Kidney epithelial cell (primary cell): ENCODE measurements at regions not wholly inside any gene's neighbourhood (a gene's known extent, or its start where the extent isn't known, plus 50 kb on each side); places are given as distances from the start of the nearest gene placed in this dataset.

ENCODE experiments used
- DNase-seq: peaks from one replicate; pipeline ENCODE4 v3.0.0-alpha.2; 2010; ENCODE audit warnings: low read depth
- H3K27me3 ChIP-seq: 2 replicates; pipeline ENCODE4 v1.6.0; 2011; ENCODE audit warnings: low read length; ENCODE audit not compliant: control insufficient read depth, insufficient read depth
- H3K36me3 ChIP-seq: 2 replicates; pipeline ENCODE4 v1.5.1; 2011; ENCODE audit warnings: low read length; ENCODE audit not compliant: control insufficient read depth, insufficient read depth
- H3K4me3 ChIP-seq: 2 replicates; pipeline ENCODE4 v1.5.1; 2011; ENCODE audit warnings: low read depth, mild to moderate bottlenecking, control low read depth, low read length
- TF ChIP-seq, protein P1 (sequence below): IDR thresholded peaks from 2 replicates; pipeline ENCODE4 v1.5.1; 2011; ENCODE audit warnings: mild to moderate bottlenecking, moderate library complexity, low read length, control low read depth, inconsistent platforms; ENCODE audit not compliant: insufficient read depth, poor library complexity, severe bottlenecking

DNA sequence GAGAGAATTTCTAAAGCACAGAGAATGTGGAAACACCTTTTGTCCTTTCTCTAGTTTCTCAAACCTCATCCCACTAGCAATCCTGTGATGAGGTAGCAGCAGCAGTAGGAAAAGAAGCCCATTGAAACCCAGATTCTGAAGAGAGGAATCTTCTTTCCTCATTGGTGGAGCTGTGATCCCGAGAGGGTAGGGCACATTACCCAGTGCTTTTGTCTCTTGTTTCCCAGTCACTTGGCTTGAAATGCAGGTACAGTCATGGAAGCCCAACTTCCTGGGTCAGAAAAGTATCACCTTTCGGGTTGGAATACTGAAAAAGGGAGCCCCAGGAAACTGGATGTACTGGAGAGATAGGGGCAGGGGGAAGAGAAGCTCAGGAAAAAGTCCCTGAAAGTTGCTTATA, 417.4 kb downstream of the TBC1D32 start:
- no peak for DNase-seq
- H3K27me3 ChIP-seq: no peaks in the 10 kb centered on the region
- TF ChIP-seq, protein P1, sequence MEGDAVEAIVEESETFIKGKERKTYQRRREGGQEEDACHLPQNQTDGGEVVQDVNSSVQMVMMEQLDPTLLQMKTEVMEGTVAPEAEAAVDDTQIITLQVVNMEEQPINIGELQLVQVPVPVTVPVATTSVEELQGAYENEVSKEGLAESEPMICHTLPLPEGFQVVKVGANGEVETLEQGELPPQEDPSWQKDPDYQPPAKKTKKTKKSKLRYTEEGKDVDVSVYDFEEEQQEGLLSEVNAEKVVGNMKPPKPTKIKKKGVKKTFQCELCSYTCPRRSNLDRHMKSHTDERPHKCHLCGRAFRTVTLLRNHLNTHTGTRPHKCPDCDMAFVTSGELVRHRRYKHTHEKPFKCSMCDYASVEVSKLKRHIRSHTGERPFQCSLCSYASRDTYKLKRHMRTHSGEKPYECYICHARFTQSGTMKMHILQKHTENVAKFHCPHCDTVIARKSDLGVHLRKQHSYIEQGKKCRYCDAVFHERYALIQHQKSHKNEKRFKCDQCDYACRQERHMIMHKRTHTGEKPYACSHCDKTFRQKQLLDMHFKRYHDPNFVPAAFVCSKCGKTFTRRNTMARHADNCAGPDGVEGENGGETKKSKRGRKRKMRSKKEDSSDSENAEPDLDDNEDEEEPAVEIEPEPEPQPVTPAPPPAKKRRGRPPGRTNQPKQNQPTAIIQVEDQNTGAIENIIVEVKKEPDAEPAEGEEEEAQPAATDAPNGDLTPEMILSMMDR: no peak
- no peaks in the 10 kb centered on the region for H3K36me3 ChIP-seq
- no peak overlapping the region for H3K4me3 ChIP-seq

DNA sequence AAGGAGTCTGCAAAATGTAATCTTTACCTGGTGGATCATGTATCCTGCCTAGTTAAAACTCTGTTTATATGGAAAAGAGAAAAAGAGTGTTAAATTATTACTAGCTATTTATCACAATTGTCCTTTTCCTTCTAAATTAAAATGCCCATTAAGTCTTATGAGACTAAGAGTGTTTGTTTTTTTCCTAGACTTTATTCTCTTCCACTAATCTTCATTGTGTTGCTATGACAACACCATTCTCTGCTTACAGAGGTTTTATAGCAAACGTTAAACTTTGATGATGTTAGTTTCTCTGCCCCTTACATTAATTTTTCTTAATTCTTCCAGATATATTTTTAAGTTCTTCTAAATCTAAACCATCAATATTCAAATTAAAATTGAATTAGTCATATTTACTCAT, 420.8 kb downstream of the TBC1D32 start:
- Histone ChIP-seq H3K36me3 (no peaks in the 10 kb centered on the region), H3K4me3 (no peak overlapping the region), H3K27me3 (no peaks in the 10 kb centered on the region)
- TF ChIP-seq, protein P1: no peak
- no peak for DNase-seq

DNA sequence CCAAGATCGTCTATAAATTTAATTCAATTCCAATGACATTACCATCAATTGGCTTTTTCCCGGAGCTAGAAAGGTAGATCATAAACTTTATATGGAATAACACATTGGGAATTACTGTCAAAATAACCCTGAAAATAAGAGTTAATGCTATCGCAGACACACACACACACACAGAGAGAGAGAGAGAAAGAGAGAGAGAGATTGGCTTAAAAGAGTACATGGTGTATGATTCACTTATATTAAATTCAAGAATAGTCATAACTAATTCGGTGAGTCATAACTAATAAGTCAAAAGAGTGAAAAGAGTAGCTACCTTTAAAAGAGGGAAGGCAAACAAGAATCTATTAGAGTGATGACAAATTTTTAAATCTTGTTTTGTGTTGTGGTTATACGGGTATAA, 425.5 kb downstream of the TBC1D32 start:
- no peaks in the 10 kb centered on the region for H3K27me3 ChIP-seq
- H3K36me3 ChIP-seq: no peaks in the 10 kb centered on the region
- H3K4me3 ChIP-seq: no peak overlapping the region
- TF ChIP-seq, protein P1: no peak
- DNase-seq: no peak

DNA sequence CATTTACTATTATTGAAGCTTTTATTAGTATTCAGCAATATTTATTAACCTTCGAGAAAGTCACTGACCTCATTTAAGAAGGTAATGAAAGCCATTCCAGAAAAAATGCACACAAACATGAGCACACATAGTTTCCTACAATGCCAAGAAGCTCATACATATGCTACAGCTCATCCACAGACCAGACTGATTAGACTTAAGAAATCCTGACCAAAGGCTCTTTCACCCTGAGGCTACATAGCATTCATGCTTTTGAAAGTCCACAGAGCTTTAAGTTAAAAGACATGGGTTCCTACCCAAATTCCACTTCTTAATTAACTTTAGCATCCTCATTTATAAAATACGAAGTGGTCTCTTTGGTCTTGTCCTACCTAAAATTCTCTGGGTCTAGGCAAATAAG, 430.4 kb downstream of the TBC1D32 start:
- no peak overlapping the region for H3K4me3 ChIP-seq
- H3K36me3 ChIP-seq: no peaks in the 10 kb centered on the region
- no peaks in the 10 kb centered on the region for H3K27me3 ChIP-seq
- DNase-seq: no peak
- TF ChIP-seq, protein P1: no peak

DNA sequence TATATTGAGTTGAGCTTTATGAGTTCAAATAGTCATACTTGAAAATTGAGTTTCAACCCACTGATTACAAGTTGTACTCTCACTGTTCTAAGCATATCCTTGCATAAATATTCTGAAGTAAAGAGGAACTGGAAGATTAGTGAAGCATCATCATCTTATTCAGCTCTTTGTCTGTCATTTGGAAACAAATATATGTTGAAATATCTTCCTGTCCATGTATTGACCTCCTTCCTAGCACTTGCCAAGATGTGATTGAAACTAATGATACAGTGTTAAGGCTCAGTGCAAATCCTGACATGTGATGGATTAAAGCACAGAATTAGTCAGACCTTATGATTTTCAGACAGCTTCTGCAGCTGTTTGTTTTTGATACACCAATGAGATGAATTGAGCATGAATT, 434.3 kb downstream of the TBC1D32 start:
- no peak for DNase-seq

DNA sequence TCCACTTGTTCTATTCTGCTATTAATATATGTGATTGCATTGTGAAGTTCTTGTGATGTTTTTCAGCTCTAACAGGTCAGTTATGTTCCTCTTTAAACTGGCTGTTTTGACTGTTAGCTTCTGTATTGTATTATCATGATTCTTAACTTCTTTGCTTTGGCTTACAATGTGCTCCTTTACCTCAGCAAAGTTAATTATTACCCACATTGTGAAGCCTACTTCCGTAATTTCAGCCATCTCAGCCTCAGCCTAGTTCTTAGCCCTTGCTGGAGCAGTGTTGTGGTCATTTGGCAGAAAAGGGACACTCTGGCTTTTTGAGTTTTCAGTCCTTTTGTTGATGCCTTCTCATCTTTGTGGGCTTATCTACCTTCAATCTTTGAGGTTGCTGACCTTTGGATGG, 440.2 kb downstream of the TBC1D32 start:
- TF ChIP-seq, protein P1: no peak
- Histone ChIP-seq H3K27me3 (no peaks in the 10 kb centered on the region), H3K36me3 (no peaks in the 10 kb centered on the region), H3K4me3 (no peak overlapping the region)
- no peak for DNase-seq

More for the DNA sequence above, 434.3 kb downstream of the TBC1D32 start:
- Histone ChIP-seq H3K36me3 (no peaks in the 10 kb centered on the region), H3K27me3 (no peaks in the 10 kb centered on the region), H3K4me3 (no peak overlapping the region)
- TF ChIP-seq, protein P1: no peak
